ENCODE measurements at regions not wholly inside any gene's neighbourhood (a gene's known extent, or its start where the extent isn't known, plus 50 kb on each side); places are given as distances from the start of the nearest gene placed in this dataset.

DNA sequence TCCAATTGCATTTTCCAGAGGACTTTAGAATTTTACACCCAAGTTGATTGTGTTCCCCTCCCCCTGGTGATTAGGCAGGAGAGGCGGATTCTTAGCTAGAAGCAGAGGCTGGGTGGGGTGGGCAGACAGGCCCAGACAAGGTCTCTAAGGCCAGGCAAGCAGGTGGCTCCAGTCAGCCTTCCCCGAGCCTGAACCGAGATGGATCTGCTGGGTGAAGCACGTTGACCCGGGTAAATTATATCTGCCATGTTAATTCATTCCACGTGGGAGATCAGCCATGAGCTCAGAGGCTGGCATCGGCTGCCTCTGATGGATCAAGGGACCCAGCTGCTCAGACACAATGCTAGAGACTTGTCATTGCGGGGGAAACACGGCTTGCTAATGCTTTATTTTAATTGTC, 159.5 kb upstream of the MAFB start:
- Mint-ChIP-seq H3K36me3 (ENCODE audit: low read depth) (no peaks in the 10 kb centered on the region), H3K4me1 (ENCODE audit: low read depth) (no peaks in the 10 kb centered on the region), H3K4me3 (no peak overlapping the region), H3K27ac (no peak overlapping the region), H3K9me3 (no peaks in the 10 kb centered on the region), H3K27me3 (no peaks in the 10 kb centered on the region)
- TF ChIP-seq, protein P1, sequence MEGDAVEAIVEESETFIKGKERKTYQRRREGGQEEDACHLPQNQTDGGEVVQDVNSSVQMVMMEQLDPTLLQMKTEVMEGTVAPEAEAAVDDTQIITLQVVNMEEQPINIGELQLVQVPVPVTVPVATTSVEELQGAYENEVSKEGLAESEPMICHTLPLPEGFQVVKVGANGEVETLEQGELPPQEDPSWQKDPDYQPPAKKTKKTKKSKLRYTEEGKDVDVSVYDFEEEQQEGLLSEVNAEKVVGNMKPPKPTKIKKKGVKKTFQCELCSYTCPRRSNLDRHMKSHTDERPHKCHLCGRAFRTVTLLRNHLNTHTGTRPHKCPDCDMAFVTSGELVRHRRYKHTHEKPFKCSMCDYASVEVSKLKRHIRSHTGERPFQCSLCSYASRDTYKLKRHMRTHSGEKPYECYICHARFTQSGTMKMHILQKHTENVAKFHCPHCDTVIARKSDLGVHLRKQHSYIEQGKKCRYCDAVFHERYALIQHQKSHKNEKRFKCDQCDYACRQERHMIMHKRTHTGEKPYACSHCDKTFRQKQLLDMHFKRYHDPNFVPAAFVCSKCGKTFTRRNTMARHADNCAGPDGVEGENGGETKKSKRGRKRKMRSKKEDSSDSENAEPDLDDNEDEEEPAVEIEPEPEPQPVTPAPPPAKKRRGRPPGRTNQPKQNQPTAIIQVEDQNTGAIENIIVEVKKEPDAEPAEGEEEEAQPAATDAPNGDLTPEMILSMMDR (IDR thresholded peaks at IDR 0.05), result no peak
- Histone ChIP-seq H3K27me3 (ENCODE audit: control insufficient read depth in 1 of 2, insufficient read depth in 2 of 2, low read length in 2 of 2) (peaks cover 0 to 5% of the 10 kb centered on the region in 2 experiments), H3K36me3 (ENCODE audit: insufficient read depth, low read length) (no peaks in the 10 kb centered on the region), H3K27ac (ENCODE audit: low read depth in 1 of 2, low read length in 2 of 2) (no peak overlapping the region), H3K9me3 (ENCODE audit: control insufficient read depth in 1 of 2, insufficient read depth in 1 of 2, low read length in 2 of 2) (no peaks in the 10 kb centered on the region), H3K4me1 (ENCODE audit: insufficient read depth, low read length) (no peaks in the 10 kb centered on the region), H3K4me3 (ENCODE audit: low read length) (no peak overlapping the region)
- intact Hi-C loops (cut with DNase I, micrococcal nuclease), result no loop called here
- ChIA-PET POLR2A (no interaction called here), CTCF (no interaction called here)
- ATAC-seq (ENCODE audit: poor library complexity) (no peak), DNase-seq (no peak)

GRCh38 chr20:40849456-40849855, 160.4 kb upstream of the MAFB start:
- H3K36me3 ChIP-seq (ENCODE audit: insufficient read depth, low read length), result no peaks in the 10 kb centered on the region

DNA sequence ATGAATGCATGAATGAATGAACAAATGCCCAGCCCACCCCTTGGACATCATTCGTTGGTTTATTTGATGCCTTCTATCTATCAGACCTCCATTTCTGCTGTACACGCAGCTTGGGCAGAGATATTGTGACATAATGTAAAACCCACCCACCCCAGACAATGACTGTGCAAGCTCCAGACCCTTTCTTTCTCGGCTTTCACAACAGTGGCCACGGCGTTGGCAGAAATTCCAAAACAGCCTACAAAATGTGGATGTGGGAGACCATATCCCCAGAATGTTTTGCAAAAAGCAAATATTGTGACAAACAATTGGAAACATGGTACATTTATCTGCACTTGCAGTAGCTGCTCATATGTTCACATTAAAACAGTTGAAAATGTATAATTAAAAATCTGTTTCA, 162.0 kb upstream of the MAFB start:
- CTCF ChIA-PET, result interaction anchor here (1.0 kb wide), 1 partner anchor 12 kb away, joined by 3 read pairs; no protein-coding TSS in a partner anchor
- DNase-seq (no peak), ATAC-seq (ENCODE audit: poor library complexity) (no peak)
- intact Hi-C loops (cut with DNase I, micrococcal nuclease), result no loop called here
- Mint-ChIP-seq H3K27me3 (no peaks in the 10 kb centered on the region), H3K4me3 (no peak overlapping the region), H3K9me3 (no peaks in the 10 kb centered on the region), H3K4me1 (ENCODE audit: low read depth) (no peaks in the 10 kb centered on the region), H3K36me3 (ENCODE audit: low read depth) (no peaks in the 10 kb centered on the region), H3K27ac (no peak overlapping the region)
- H3K4me3 ChIP-seq (ENCODE audit: low read length), result no peak overlapping the region
- POLR2A ChIA-PET, result no interaction called here
- TF ChIP-seq, protein P1 (IDR thresholded peaks at IDR 0.05), result no peak
- H3K9me3 ChIP-seq (ENCODE audit: control insufficient read depth in 1 of 2, insufficient read depth in 1 of 2, low read length in 2 of 2), result no peaks in the 10 kb centered on the region
- H3K27ac ChIP-seq (ENCODE audit: low read depth in 1 of 2, low read length in 2 of 2), result no peak overlapping the region
- no peaks in the 10 kb centered on the region for H3K4me1 ChIP-seq (ENCODE audit: insufficient read depth, low read length)
- H3K36me3 ChIP-seq (ENCODE audit: insufficient read depth, low read length), result no peaks in the 10 kb centered on the region
- H3K27me3 ChIP-seq (ENCODE audit: control insufficient read depth in 1 of 2, insufficient read depth in 2 of 2, low read length in 2 of 2), result no peaks in the 10 kb centered on the region

More at GRCh38 chr20:40849456-40849855, 160.4 kb upstream of the MAFB start:
- DNase-seq, result no peak
- H3K4me3 Mint-ChIP-seq, result no peak overlapping the region
- H3K4me1 Mint-ChIP-seq (ENCODE audit: low read depth), result no peaks in the 10 kb centered on the region
- ATAC-seq (ENCODE audit: poor library complexity), result no peak
- H3K27ac Mint-ChIP-seq, result no peak overlapping the region
- intact Hi-C loops (cut with DNase I, micrococcal nuclease), result no loop called here
- no peak overlapping the region for H3K4me3 ChIP-seq (ENCODE audit: low read length)
- no peaks in the 10 kb centered on the region for H3K4me1 ChIP-seq (ENCODE audit: insufficient read depth, low read length)
- H3K36me3 Mint-ChIP-seq (ENCODE audit: low read depth), result no peaks in the 10 kb centered on the region
- H3K27me3 ChIP-seq (ENCODE audit: control insufficient read depth in 1 of 2, insufficient read depth in 2 of 2, low read length in 2 of 2), result peaks cover 0 to 5% of the 10 kb centered on the region in 2 experiments
- CTCF ChIA-PET, result no interaction called here
- H3K9me3 ChIP-seq (ENCODE audit: control insufficient read depth in 1 of 2, insufficient read depth in 1 of 2, low read length in 2 of 2), result no peaks in the 10 kb centered on the region
- no peaks in the 10 kb centered on the region for H3K27me3 Mint-ChIP-seq
- TF ChIP-seq, protein P1 (IDR thresholded peaks at IDR 0.05), result no peak
- POLR2A ChIA-PET, result no interaction called here
- H3K9me3 Mint-ChIP-seq, result no peaks in the 10 kb centered on the region
- no peak overlapping the region for H3K27ac ChIP-seq (ENCODE audit: low read depth in 1 of 2, low read length in 2 of 2)

All from CD4-positive, alpha-beta T cell (primary cell).